Activated CD4-positive, alpha-beta T cell treated with anti-CD3 and anti-CD28 coated beads, Interleukin-2, amount 50 U/mL, for 24 hours (primary cell): ENCODE measurements at regions not wholly inside any gene's neighbourhood (a gene's known extent, or its start where the extent isn't known, plus 50 kb on each side); places are given as distances from the start of the nearest gene placed in this dataset.

Experiments
- DNase-seq, 2 donors: peaks; one replicate each; pipeline ENCODE4 v3.0.0-alpha.2; 2020; ENCODE audit warnings: low read depth in 1 of 2, low spot score in 1 of 2

DNA sequence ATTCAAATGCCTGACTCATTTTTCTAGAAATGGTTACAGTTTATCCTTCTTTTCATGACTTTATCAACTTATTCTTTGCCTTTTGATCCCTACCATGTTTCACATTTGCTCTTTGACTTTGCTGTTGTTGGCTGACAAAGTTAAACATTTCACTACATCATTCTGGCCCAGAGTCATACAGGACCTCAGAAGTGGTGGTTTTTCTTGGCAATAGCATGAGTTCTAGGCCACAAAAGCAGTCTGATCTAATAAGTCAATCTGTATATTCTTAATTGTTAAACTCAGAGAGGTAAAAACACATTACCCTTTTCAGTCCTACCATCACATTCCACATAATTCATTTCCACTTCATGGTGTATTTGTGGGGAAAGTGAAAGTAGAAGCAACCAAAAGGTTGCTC lies 763.2 kb upstream of the TENM4 start:
- DNase-seq: no peak

DNA sequence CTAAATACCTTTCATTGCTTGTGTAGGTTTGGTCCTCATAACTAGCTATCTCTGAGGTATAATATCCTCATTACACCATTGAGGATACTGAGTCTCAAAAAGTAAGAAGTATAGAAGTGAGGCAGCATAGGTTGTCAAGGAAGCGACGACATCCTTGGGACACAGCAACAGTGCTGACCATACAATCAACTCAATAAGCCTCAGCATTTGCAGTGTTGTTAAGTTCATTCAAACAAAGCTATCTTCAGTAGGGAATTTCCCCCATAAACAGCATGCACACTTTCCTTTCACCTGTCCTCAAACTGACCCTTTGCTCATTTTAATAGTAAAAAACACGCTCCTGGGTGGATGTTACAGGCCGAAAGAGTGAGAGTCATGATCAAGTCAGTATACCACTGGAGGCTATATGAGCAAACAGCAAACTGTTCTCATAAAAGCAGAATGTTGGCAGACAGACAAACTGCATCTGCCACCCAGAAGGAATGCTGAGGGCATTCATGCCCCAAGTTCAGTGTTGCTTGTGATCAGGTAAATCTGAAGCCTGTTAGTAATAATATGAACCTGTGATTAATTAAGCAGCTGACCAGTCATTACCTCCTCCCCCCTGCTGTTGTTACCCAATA lies 756.2 kb upstream of the TENM4 start:
- no peak for DNase-seq

DNA sequence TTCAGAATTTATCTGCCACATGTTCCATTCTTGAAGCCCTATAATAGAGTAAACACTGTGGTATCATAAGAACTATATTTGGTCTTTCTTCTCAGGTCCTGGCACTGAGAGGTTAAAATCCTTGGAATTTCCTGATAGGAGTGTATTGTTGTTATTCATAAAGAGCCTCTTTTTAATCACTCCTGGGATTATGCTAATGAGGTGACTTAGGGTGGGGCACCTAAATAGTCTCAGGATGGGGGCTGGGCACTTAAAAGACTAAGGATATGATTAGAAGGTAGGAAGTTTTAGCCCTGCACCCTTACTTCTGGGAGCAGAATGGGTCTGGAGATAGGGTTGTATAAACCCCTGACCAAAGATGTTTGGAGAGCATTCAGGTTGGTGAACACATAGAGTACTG lies 755.2 kb upstream of the TENM4 start:
- DNase-seq: no peak

DNA sequence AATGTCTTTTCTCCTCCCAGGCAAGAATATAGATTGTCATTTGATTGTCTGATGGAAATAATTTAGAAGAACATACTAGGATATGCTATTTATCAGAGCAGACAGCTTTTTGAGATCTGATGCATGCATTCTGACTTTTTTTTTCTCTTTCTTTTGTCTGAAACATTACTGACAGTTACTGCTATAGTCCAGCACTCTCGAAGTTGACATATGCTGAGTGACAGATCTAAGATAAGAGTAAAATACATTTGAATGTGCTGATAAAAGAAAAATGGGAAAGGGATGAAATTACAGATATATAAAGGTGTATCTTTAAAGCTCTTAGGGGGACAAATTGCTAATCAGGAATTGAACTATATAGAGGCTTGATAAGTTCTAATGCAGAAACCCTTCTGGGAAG lies 753.8 kb upstream of the TENM4 start:
- no peak for DNase-seq

DNA sequence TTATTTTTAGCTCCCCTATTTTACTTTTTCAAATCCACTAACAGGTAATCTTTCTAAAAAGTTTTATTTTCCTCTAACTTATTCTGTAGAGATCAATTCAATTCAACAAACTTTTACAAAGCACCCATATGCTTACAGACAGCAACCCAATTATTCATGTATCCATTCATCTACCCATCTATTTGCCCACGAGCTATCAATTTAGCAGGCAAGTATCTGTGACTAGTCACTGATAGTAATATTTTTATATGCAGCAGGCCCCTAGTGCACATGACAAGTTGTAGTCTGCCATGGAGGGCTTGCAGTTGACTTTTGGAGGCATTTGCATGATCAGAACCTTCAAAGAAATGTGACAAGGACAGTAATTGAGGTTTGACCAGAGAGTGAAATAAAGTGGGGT lies 753.2 kb upstream of the TENM4 start:
- DNase-seq: no peak

DNA sequence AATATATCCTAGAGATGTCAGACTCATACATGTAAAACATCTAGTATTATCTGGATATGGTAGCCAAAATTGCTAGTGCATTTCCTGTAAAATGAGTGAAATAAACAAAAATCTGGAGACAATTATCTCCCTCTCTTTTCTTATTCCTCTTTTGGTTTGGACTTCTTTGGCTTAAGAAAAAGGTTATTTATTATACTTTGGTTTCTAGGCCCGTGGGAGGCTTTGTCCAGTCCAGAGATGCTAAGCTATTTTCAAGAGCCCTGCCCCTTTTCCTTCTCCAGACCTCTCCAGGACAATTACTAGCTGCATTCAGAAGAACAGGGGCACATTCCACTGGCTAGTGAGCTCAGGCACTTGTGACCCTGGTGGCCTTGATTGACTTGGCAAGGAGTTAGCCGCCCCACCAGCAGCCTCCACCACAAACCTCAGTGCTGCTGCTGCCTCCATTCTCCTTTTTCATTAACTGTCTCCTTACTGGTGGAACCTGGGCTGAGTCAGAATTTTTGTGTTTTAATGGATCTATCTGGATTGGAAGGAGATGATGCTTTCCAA lies 747.3 kb upstream of the TENM4 start:
- no peak for DNase-seq

DNA sequence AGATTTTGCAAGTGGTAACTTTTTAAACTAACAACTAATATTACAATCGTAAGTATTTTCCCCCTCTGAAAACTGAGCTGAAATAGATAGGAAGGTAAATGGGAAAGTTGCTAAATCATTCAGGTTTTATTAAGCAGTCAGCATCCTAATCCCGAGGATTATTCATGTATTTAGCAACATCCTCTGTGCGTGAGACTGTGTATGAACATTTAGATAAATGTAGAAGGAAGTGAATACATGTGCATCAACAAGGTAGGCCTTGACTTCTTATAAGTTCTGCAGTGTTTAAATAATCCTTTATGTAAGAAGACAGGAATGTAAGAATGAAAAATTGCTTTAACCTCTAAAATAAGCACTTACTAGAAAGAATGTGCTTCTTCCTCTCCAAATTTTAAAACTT lies 745.9 kb upstream of the TENM4 start:
- no peak for DNase-seq

DNA sequence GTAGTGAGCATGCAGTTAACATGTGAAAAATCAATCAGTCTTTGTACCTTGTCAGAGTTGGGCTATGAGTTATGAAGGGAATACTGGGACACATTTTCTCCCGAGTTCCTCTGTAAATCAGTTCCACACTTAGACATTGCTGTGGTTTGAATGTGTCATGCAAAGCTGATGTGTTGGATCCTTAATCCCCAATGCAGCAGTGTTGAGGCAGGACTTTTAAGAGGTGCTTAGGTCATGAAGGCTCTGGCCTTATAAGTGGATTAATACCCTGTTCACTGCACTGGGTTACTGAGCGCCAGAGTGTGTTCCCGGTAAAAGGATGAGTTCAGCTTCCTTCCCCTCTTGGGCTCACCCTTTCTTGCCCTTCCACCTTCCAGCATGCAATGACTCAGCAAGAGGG lies 742.1 kb upstream of the TENM4 start:
- DNase-seq: no peak

DNA sequence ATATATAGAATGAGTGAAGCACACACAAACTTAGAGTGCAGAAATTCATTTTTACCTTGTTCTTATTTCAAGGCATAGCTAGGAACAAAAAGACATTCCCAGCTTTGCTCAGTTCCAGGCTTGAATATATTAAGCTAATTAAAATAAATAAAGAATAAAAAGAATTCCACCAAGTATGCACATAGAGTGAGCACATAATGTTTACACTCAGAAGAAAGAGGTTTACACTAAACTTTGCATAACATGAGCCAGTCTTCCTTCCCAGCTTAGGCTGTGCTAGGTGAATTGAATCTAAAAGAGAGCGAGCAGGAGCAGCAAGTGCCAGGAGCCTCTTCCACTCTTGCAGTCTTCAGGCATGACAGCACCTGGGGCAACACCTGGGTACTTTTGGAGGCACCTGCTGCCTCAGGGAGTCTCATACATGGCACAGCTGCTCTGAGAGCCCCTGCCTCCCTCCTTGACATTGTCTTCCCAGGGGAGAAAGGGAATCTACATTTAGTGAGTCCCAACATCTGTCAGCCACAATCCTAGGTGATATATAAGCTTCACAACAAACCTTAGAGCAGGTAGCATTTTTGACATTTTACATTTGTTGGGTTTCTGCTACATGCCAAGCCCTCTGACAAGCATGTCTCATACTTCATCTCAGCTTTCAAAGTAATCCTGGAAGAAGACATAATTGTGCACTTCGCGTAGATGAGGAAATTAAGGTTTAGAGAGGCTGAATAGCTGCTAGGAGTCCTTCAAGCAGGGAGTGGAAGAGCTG lies 732.7 kb upstream of the TENM4 start:
- no peak for DNase-seq

DNA sequence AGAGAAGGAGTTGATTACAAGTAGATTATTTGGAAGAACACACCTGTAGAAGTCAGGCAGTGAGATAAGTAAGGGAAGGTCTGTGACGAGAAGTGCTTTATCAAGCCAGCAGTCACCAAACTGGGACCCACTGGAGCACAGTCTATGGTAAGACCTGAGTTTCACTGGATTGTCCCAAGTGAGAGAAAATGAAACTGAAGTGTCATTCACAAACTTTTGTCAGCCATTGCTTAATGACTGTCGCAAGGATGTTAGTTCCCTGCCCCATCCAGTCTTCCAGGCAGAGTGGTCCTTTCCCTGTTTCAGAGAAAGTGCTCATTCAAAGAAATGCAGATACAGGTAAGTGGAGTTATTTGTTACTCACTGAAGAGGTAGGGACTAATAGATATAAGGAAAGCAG lies 728.0 kb upstream of the TENM4 start:
- no peak for DNase-seq

DNA sequence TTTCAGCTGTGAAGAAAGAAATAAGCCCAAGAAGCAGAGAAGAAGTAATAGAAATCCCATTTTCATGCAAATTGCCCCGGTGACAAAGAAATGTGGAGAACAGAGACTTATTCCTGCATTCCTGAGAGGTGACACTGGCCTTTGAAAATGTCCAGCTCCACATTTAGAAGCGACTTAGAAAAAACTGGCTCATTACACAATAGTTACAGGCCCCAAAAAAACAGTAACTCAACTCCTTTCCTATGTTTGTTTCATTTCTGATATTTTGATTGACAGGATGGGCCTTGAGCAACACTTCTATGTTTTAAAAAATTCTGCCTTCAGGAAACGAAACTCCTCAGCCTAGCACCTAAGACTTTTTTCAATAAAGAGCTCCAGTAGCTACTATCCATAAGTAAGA lies 726.9 kb upstream of the TENM4 start:
- no peak for DNase-seq

DNA sequence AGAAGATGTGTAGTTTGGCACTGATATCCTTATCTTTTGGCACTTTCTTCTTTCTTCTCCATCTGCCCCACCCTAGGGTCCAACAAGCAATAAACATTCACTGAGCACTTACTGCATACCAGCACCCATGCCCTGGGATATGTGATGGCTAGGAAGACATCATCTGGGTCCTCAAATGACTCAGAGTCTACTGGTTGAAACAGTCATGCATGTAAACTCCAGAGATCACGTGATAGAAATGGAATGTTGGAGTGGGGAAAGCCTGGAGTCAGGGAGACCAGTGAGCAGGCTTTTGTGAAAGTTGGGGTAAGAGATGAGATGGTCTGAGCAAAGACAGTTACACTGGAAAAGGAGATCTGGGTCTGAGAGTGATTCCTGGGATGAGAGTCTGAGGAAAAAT lies 724.9 kb upstream of the TENM4 start:
- DNase-seq: no peak

DNA sequence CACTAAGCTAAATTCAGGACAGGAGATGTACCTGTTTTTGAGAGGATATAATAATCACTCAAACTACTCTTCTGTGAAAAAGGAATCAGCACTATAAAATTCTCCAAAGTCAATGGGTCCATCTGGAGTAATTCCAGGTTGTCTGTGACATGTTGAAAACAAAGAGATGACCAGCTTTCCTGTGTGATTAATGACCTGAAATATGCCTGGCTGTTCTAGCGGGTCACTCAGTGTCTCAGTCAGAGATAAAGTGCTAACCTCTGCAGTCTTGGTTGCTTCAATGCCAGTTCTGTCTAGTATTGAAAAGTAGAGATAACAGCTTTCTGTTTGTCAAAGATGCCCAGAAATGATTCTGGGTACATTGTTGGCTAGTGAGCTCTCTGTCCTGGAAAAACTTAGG lies 722.6 kb upstream of the TENM4 start:
- no peak for DNase-seq

DNA sequence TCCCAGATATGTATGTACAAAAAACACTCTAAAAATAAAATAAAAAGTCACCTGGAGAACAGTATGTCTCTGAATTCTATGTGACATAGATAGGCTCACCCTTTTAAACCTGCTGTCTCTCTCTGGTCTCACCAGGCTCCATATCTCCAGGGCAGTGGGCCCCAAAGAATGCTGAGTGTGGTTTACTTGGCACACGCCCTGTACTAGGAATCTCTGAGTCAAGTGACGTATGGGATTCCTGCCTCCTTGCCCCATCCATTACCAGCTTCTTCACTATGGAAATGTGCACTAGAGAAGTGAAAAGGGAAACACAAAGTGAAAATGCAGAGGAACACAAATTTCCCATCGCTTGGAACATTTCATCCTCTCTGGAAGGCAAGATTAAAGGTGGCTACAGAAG lies 722.2 kb upstream of the TENM4 start:
- DNase-seq: no peak

DNA sequence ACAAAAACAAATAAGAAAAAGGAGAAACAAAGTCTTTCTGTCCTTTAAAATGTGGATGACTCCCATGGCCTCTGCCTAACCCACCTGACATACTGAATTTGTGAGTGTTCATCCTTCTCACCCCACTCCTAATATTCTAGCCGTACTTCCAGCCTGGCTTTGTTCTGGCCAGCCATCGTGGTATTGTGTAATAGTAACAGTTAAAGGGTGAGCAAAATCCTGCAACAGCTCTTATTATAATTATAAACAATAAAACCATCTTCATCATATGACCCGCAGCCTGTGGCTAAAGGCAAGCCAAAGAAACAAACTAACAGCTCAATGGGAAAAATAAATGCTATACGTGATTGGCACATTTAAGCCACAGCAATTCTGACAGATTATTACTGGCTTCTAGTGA lies 721.6 kb upstream of the TENM4 start:
- no peak for DNase-seq

DNA sequence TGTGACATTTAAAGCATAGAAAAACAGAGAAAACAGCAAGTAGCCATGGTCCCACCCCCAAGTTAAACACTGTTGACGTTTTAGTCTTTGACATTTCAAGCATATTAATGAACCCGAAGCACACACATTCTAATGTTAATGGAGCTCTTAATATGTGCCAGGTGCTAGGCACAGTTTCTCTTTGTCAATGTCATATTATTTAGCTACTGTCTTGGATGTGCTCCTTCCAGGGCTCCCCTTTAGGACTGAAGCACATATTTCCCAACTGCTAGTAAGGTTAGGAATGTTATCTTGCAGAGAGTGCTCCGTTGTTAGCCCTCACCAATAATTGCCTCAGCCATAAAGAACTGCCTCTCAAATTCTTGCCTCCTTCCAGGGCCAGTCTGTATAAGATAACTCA lies 716.6 kb upstream of the TENM4 start:
- no peak for DNase-seq

DNA sequence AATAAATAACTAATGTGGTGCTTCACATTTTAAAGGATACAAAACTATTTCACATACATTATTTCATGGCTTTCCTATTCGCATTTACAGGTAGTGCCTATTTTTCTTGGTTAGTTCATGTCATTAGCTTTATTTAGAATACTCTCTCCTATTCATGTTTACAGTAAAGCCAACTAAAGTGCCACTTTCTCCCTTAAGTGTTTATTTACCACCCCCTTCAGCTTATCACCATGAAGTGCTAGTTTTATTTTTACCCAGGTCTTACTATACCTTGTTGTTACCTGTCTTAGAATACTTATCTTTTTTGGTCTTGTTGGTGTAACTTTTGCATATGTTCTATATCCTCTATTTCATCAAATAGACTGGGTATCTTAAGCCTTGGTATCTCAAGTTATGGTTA lies 715.2 kb upstream of the TENM4 start:
- no peak for DNase-seq

DNA sequence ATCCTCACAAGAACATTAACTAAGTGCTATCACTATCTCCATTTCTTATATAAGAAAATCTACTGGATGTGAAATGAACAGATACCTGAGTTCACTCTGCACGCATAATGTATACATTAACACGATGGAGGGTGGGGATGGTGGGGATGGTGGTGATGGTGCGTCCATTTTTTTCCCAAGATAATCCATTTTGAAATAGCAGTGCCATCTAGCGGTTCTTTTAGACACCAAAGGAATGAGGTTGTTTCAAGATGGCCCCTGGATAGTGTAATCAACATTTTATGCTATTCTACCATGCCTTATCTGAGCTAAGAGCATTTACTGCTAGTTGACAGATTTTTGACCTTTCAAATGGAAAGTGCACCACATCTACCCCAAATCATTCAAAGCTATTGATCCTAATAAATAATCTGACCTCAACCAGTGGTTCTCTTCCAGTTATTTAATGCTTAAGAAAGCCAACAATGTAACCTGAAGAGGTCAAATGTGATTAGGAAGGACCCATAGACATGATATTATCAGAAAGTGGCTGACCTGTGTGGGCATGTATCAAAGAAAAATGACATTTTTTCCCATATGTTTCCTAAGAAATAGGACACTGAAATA lies 714.7 kb upstream of the TENM4 start:
- DNase-seq: no peak

DNA sequence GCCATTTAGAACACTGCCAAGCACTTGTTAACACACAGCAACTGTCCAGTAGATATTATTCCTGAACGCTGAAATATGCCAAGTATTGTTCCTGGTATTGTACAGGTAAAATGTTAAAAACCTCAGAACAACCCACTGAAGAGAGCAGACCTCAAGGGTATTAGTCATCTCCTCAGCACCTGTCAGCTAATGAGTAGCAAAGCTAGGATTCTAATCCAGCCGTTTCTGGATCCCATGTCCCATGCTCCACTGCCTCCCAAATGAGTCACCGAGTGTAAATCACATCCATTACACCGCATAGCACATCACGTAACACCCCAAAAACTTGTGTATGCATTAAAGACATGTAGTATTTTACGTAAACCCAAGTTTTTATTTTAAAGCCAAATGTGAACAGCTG lies 705.4 kb upstream of the TENM4 start:
- DNase-seq: no peak

DNA sequence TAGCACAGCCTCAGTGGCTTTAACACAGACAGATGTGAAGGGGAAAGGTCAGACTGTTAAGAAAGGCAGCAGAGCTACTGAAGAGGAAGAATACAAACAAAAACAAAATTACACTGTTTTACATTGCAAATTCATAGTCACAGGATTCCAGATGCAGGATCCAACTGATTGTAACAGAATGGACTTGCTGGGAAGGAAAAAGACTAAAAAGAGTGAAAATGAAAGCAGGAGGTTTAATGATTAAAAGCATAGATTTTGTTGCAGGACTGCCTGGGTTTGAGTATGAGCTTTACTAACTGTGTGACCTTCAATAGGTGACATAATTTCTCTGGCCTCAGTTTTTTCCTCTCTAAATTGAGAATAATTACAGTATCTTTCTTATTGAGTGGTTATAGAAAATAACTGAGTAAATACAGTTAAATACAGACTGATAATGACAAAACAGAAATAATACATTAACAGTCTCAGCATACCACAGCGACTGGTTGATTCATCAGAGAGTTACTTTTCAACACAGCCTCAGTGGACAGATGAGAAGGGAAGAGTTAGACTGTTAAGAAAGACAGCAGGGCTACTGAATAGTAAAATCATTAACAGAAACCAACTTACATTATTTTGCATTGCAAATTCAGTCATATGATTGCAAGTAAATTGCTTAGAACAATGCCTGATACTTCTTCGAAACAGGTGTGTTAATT lies 704.2 kb upstream of the TENM4 start:
- no peak for DNase-seq

DNA sequence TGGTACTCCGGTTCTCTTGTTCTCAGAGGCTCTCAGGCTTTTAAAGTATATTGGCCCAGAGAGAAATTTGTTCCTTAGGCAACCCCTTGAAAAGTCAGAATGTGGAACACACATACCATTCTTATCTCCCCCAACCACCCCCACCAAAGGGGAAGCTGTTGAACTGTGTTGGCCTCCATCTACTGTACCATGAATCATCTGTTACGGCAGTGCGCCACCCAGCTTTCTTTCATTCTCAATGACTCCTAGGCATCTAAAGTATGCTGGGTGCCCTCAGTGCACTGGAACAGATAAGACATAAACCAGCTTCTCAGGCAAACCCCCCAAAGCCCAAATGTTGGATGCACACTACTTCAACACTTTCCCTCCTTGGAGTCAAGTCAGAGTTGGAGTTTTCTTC lies 696.2 kb upstream of the TENM4 start:
- no peak for DNase-seq

DNA sequence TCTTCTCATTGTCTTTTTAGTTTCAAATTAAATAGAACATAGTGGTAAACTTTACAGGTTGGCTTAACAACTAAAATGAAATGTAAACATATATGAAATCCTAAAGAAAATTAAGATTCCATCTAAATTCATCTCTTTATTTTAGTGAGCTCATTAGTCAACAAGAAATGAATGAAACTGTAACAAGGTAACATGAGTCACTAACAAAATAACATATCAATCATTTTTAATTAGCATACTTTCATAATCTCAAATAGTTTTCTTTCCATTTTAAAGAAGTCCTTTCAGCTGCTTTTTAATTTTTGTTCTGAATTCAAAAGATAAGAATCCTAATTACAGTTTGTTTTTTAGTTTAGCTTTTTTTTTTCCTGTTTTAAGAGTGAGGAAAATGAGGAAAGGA lies 688.6 kb upstream of the TENM4 start:
- DNase-seq: no peak
